Esophagus squamous epithelium (tissue), 5 donors: ENCODE measurements at regions not wholly inside any gene's neighbourhood (a gene's known extent, or its start where the extent isn't known, plus 50 kb on each side); places are given as distances from the start of the nearest gene placed in this dataset.

Experiments
- DNase-seq: peaks from one replicate; lab custom pipeline; 2025; lab: John Stamatoyannopoulos, UW
- H3K27ac ChIP-seq, 4 donors: fragments of 200-600 bp; sonication (generic); one replicate each; pipeline ENCODE4 v1.5.1; 2016 to 2019; ENCODE audit warnings: mild to moderate bottlenecking in 1 of 4
- H3K27me3 ChIP-seq, 4 donors: fragments of 200-600 bp; sonication (generic); 1 replicate in 3 of 4; 2 replicates in 1 of 4; pipeline versions ENCODE4 v1.5.1 to v1.6.0; 2017 to 2021; ENCODE audit warnings: antibody characterized with exemption in 1 of 4
- H3K36me3 ChIP-seq, 3 donors: fragments of 200-600 bp; sonication (generic); one replicate each; pipeline ENCODE4 v1.5.1; 2016 to 2019
- H3K4me1 ChIP-seq, 3 donors: fragments of 200-600 bp; sonication (generic); one replicate each; pipeline ENCODE4 v1.5.1; 2017 to 2019
- H3K4me3 ChIP-seq, 4 donors: fragments of 200-600 bp; sonication (generic); 1 replicate in 3 of 4; 2 replicates in 1 of 4; pipeline ENCODE4 v1.5.1; 2016 to 2019; ENCODE audit warnings: mild to moderate bottlenecking in 2 of 4, moderate library complexity in 1 of 4
- H3K9me3 ChIP-seq, 3 donors: fragments of 200-600 bp; sonication (generic); one replicate each; pipeline ENCODE4 v1.5.1; 2016 to 2019
- POLR2A ChIP-seq, 4 donors: fragments of 450-650 bp; IDR thresholded peaks; one replicate each; pipeline ENCODE4 v1.6.1; 2017; ENCODE audit warnings: antibody characterized with exemption in 4 of 4, mild to moderate bottlenecking in 4 of 4, moderate library complexity in 3 of 4
- WGBS, 2 donors: methylation state at CpG; one replicate each; pipeline ENCODE4 v1.1.5; 2018; 5-methylcytosine and 5-hydroxymethylcytosine counted together
- intact Hi-C: fragments of 100-400 bp; cut with DNase I; formaldehyde crosslinking; loops from one replicate; pipeline ENCODE4 v1.15.0; 2022
- TF ChIP-seq, protein P1 (sequence below), 6 experiments: fragments of 450-650 bp in 4 of 6; fragments of 200-600 bp in 2 of 6; sonication (generic) in 2 of 6; IDR thresholded peaks; one replicate each; pipeline ENCODE4 v1.5.1; 2016 to 2019; ENCODE audit warnings: antibody characterized with exemption in 6 of 6, mild to moderate bottlenecking in 4 of 6, moderate library complexity in 4 of 6
- donor health status: DM: yes; HTN: yes; CAD: no.

GRCh38 chr2:239815671-239816070 lies 209.5 kb downstream of the NDUFA10 start:
- TF ChIP-seq POLR2A (IDR thresholded peaks at IDR 0.05), result no peak
- TF ChIP-seq, protein P1, sequence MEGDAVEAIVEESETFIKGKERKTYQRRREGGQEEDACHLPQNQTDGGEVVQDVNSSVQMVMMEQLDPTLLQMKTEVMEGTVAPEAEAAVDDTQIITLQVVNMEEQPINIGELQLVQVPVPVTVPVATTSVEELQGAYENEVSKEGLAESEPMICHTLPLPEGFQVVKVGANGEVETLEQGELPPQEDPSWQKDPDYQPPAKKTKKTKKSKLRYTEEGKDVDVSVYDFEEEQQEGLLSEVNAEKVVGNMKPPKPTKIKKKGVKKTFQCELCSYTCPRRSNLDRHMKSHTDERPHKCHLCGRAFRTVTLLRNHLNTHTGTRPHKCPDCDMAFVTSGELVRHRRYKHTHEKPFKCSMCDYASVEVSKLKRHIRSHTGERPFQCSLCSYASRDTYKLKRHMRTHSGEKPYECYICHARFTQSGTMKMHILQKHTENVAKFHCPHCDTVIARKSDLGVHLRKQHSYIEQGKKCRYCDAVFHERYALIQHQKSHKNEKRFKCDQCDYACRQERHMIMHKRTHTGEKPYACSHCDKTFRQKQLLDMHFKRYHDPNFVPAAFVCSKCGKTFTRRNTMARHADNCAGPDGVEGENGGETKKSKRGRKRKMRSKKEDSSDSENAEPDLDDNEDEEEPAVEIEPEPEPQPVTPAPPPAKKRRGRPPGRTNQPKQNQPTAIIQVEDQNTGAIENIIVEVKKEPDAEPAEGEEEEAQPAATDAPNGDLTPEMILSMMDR (IDR thresholded peaks at IDR 0.05), result no peak
- DNase-seq, result no peak
- Histone ChIP-seq H3K27ac (peak overlapping the region in 3 of 4 donors; percentile 82 to 94 (median 85)), H3K9me3 (no peaks in the 10 kb centered on the region), H3K27me3 (peaks cover 0 to 7% (median 0%) of the 10 kb centered on the region in 4 donors), H3K4me3 (no peak overlapping the region), H3K4me1 (peaks cover 4 to 27% (median 20%) of the 10 kb centered on the region in 3 donors), H3K36me3 (no peaks in the 10 kb centered on the region)
- intact Hi-C loops, result no loop called here
- WGBS, 2 donors, result 38 to 49% methylated on average over 11 to 12 of the region's 12 CpGs

GRCh38 chr2:239814861-239815601 lies 210.1 kb downstream of the NDUFA10 start:
- peak overlapping the region; percentile 31 to 94 (median 84) for H3K27ac ChIP-seq
- intact Hi-C loops, result no loop called here
- TF ChIP-seq POLR2A (IDR thresholded peaks at IDR 0.05), result no peak
- TF ChIP-seq, protein P1 (IDR thresholded peaks at IDR 0.05), result no peak

DNA sequence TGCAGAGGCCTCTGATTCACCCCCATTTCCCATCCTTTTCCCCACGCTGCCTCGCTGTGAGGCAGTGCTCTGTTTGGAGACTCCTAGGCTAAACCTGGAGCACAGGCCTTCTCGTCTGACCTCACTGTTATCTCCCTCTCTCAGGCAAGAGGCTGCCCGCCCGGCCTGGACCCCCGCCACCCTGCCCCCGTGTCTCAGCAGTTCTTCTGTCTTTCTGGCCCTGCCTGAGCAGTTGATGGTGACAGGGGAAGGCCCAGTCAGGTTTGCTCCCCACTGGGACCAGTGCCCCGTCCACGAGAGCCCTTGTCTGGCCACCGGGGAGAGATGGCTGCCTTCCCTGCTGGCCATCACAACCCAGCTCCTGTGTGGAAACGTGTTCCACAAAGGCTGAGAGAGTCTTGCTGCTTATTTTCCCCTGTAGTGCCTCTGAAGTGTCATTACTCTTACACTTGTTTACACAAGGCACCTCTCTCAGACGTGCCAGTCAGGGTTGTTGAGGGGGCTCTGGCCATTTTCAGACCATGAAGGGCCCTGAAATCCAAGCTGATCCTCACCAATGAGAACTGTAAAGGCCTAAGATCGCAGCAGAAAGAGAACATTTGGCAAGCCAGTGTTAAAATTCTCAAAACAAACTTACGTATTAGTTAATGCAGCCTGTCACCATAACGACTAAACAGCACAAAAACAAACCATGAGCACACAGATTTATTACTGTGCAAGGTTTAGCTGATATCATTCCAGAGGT lies 210.9 kb downstream of the NDUFA10 start:
- peaks cover 0 to 8% (median 0%) of the 10 kb centered on the region in 4 donors for H3K27me3 ChIP-seq
- peak overlapping the region; percentile 41 to 94 (median 84) for H3K27ac ChIP-seq
- DNase-seq, result no peak
- TF ChIP-seq, protein P1 (IDR thresholded peaks at IDR 0.05), result no peak
- TF ChIP-seq POLR2A (IDR thresholded peaks at IDR 0.05), result no peak
- no peaks in the 10 kb centered on the region for H3K9me3 ChIP-seq
- WGBS, 2 donors, result 40 to 52% methylated on average over 10 to 13 of the region's 15 CpGs
- H3K4me3 ChIP-seq, result no peak overlapping the region
- H3K4me1 ChIP-seq, result peaks cover 4 to 27% (median 20%) of the 10 kb centered on the region in 3 donors
- H3K36me3 ChIP-seq, result no peaks in the 10 kb centered on the region
- intact Hi-C loops, result no loop called here

More at GRCh38 chr2:239814861-239815601, 210.1 kb downstream of the NDUFA10 start:
- no peaks in the 10 kb centered on the region for H3K36me3 ChIP-seq
- H3K4me1 ChIP-seq, result peaks cover 4 to 27% (median 20%) of the 10 kb centered on the region in 3 donors
- no peak for DNase-seq
- 47 to 68% methylated on average over 13 to 16 of the region's 19 CpGs for WGBS, 2 donors
- H3K9me3 ChIP-seq, result no peaks in the 10 kb centered on the region
- no peak overlapping the region for H3K4me3 ChIP-seq
- peaks cover 0 to 7% (median 0%) of the 10 kb centered on the region in 4 donors for H3K27me3 ChIP-seq

- WGBS, 2 donors, result 61 to 68% methylated on average over 18 to 20 of the region's 27 CpGs
- DNase-seq, result no peak
- H3K9me3 ChIP-seq, result no peaks in the 10 kb centered on the region
- peak overlapping the region; percentile 41 to 94 (median 84) for H3K27ac ChIP-seq
- peaks cover 0 to 5% (median 0%) of the 10 kb centered on the region in 4 donors for H3K27me3 ChIP-seq
- no peak overlapping the region for H3K4me3 ChIP-seq
- no peak for TF ChIP-seq POLR2A (IDR thresholded peaks at IDR 0.05)
- TF ChIP-seq, protein P1 (IDR thresholded peaks at IDR 0.05), result no peak
- intact Hi-C loops, result no loop called here
- H3K36me3 ChIP-seq, result no peaks in the 10 kb centered on the region
- H3K4me1 ChIP-seq, result peaks cover 4 to 27% (median 20%) of the 10 kb centered on the region in 3 donors
Measured at GRCh38 chr2:239813261-239814115, 211.7 kb downstream of the NDUFA10 start.
